Uterus (tissue), 2 donors: ENCODE measurements at regions not wholly inside any gene's neighbourhood (a gene's known extent, or its start where the extent isn't known, plus 50 kb on each side); places are given as distances from the start of the nearest gene placed in this dataset.

Experiments
- CTCF ChIP-seq, 4 experiments: fragments of 200-600 bp in 2 of 4; fragments of 450-650 bp in 2 of 4; sonication (generic) in 2 of 4; IDR thresholded peaks; one replicate each; pipeline ENCODE4 v1.5.1; 2016 to 2019; ENCODE audit warnings: antibody characterized with exemption in 4 of 4, mild to moderate bottlenecking in 2 of 4, moderate library complexity in 1 of 4
- POLR2A ChIP-seq, 2 donors: fragments of 450-650 bp; IDR thresholded peaks; one replicate each; pipeline ENCODE4 v1.6.1; 2016; ENCODE audit warnings: antibody characterized with exemption in 2 of 2, mild to moderate bottlenecking in 1 of 2, moderate library complexity in 1 of 2

- TF ChIP-seq POLR2A (IDR thresholded peaks at IDR 0.05) (no peak), CTCF (IDR thresholded peaks at IDR 0.05) (no peak)
These were observed 333.7 kb upstream of the EDIL3 start for GRCh38 chr5:84718377-84718776.
